ENCODE measurements at regions not wholly inside any gene's neighbourhood (a gene's known extent, or its start where the extent isn't known, plus 50 kb on each side); places are given as distances from the start of the nearest gene placed in this dataset.

DNA sequence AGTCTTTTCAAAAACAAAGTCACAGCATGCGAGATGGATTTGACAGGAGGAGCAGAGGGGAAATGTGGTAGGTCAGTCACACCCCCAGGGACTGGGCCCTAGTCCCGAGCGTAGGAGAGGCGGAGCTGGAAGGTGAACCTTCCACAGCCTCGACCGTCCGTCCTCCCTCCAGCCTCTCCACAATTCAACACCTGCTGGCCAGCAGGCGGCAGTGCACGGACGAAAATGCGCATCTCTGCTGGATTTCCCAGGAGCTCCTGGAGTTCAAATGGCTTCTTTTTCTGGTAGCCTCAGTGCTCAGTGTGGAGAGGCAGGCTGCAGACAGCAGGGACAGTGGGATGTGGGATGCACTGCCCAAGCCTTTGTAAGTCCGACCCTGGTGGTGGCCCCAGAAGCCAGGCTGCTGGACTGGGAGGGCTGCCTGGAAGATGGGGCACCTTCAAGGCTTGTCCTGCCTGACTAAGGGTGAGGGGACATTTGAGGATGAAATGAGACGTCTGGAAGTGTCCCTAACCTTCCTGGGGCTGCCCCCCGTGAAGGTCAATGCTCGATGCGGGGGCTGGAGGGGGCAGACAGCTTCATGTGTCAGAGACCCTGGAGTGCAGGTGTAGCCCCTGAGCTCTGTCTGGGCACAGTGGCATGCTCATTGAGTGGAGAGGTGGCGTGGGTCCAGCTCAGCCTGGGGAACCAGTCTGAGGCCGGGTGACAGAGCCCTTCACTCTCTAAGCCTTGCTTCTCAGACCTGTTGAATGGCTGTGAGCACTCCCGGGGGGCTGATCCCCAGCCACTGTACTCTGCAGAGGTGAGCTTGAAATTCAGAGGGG, 189.5 kb downstream of the TFCP2L1 start:
- no peak for TF ChIP-seq POLR2AphosphoS5 (IDR thresholded peaks at IDR 0.05; ENCODE audit: low read depth, low read length)
- TF ChIP-seq PAX5 (IDR thresholded peaks at IDR 0.05; ENCODE audit: insufficient read depth, low read length, severe bottlenecking): no peak
- TF ChIP-seq POLR2A (IDR thresholded peaks at IDR 0.05; ENCODE audit: low read depth, low read length): no peak
- TF ChIP-seq TAF1 (IDR thresholded peaks at IDR 0.05; ENCODE audit: low read depth, low read length): no peak
